PFSK-1 (cell line): ENCODE measurements at regions not wholly inside any gene's neighbourhood (a gene's known extent, or its start where the extent isn't known, plus 50 kb on each side); places are given as distances from the start of the nearest gene placed in this dataset.

Experiments used
- FOXP2 ChIP-seq: optimal IDR thresholded peaks from 2 replicates; pipeline ENCODE3; 2011; ENCODE audit warnings: borderline replicate concordance, control low read depth, inconsistent platforms; ENCODE audit not compliant: insufficient read depth; ENCODE audit errors: extremely low read length, extremely low read depth
- POLR2AphosphoS5 ChIP-seq: IDR thresholded peaks from 2 replicates; pipeline ENCODE4 v1.6.1; 2012; ENCODE audit warnings: low read depth, mild to moderate bottlenecking, control low read depth, low read length, moderate library complexity
- REST ChIP-seq, 2 experiments: IDR thresholded peaks; 2 replicates each; pipeline versions ENCODE4 v1.6.1 to v1.8.0; 2011 to 2012; ENCODE audit warnings: low read depth in 2 of 2, low read length in 2 of 2, control low read depth in 1 of 2, inconsistent platforms in 1 of 2, mild to moderate bottlenecking in 1 of 2, moderate library complexity in 1 of 2; ENCODE audit not compliant: insufficient read depth in 1 of 2
- SIN3A ChIP-seq: IDR thresholded peaks from 2 replicates; pipeline ENCODE4 v1.6.1; 2012; ENCODE audit warnings: mild to moderate bottlenecking, low read length, moderate library complexity, borderline replicate concordance; ENCODE audit not compliant: insufficient read depth
- TAF1 ChIP-seq: IDR thresholded peaks from 2 replicates; pipeline ENCODE4 v1.6.1; 2012; ENCODE audit warnings: low read length, control low read depth, borderline replicate concordance; ENCODE audit not compliant: insufficient read depth

GRCh38 chr6:97594844-97595243 lies 311.8 kb upstream of the MMS22L start:
- no peak for TF ChIP-seq SIN3A
- TF ChIP-seq FOXP2: no peak
- no peak for TF ChIP-seq TAF1
- TF ChIP-seq POLR2AphosphoS5: no peak
- TF ChIP-seq REST (IDR thresholded peaks at IDR 0.05; ENCODE audit: insufficient read depth in 1 of 2, low read depth in 2 of 2, low read length in 2 of 2): no peak

GRCh38 chr6:97621111-97621510 lies 338.1 kb upstream of the MMS22L start:
- TF ChIP-seq REST (IDR thresholded peaks at IDR 0.05; ENCODE audit: insufficient read depth in 1 of 2, low read depth in 2 of 2, low read length in 2 of 2) (no peak), POLR2AphosphoS5 (no peak), SIN3A (no peak), FOXP2 (no peak), TAF1 (no peak)

GRCh38 chr6:97626671-97627441 lies 343.8 kb upstream of the MMS22L start:
- no peak for TF ChIP-seq SIN3A
- TF ChIP-seq FOXP2: no peak
- TF ChIP-seq POLR2AphosphoS5: no peak
- no peak for TF ChIP-seq TAF1
- no peak for TF ChIP-seq REST (IDR thresholded peaks at IDR 0.05; ENCODE audit: insufficient read depth in 1 of 2, low read depth in 2 of 2, low read length in 2 of 2)

- TF ChIP-seq FOXP2 (no peak), REST (IDR thresholded peaks at IDR 0.05; ENCODE audit: insufficient read depth in 1 of 2, low read depth in 2 of 2, low read length in 2 of 2) (no peak), SIN3A (no peak), POLR2AphosphoS5 (no peak), TAF1 (no peak)
Observed at GRCh38 chr6:97629180-97629579, 346.2 kb upstream of the MMS22L start.
